ENCODE measurements at regions not wholly inside any gene's neighbourhood (a gene's known extent, or its start where the extent isn't known, plus 50 kb on each side); places are given as distances from the start of the nearest gene placed in this dataset.

DNA sequence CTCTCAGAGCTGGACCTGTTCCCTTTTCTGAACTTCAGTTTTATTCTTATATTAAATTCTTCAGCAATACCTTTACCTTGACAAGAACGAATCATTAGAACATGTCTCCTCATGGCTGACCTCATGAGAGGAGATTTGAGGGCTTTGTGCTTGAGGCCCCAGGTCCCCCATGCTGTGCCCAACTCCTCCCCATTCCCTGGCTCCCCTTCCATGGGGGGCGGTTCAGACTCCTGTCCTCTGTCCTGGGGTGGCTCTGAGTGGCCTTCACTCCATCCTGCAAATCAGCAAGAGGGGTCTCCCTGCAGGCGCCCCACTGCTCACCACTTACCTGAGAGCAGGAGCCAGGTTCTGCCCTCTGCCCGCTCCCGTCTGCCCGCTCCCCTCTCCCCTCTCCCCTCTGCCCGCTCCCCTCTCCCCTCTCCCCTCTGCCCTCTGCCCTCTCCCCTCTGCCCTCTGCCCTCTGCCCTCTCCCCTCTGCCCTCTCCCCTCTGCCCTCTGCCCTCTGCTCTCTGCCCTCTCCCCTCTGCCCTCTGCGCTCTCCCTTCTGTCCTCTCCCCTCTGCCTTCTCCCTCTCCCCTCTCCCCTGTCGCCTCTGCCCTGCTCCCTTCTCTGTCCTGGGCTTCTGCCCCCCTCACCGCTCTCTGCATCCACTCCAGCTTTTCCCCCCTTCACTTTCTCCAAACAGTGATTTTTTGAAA is 98.7 kb upstream of the ALKAL2 start:
- Histone ChIP-seq H3K36me3 (ENCODE audit: control insufficient read depth in 1 of 2, insufficient read depth in 2 of 2, low read length in 2 of 2) (no peaks in the 10 kb centered on the region), H3K27me3 (ENCODE audit: insufficient read depth, low read length) (peaks cover 8% of the 10 kb centered on the region; the same call in 1 of the 2 replicates), H3K9ac (ENCODE audit: low read length) (no peak overlapping the region), H3K4me2 (ENCODE audit: low read length) (no peak overlapping the region), H4K20me1 (ENCODE audit: insufficient read depth) (no peaks in the 10 kb centered on the region), H3K4me3 (replicated peaks in 1 of 2; ENCODE audit: low read depth in 1 of 2, low read length in 2 of 2) (no peak overlapping the region), H3K79me2 (ENCODE audit: insufficient read depth, low read length) (no peaks in the 10 kb centered on the region), H3K4me1 (ENCODE audit: control insufficient read depth in 1 of 2, insufficient read depth in 2 of 2, low read length in 2 of 2) (peaks cover 5 to 9% of the 10 kb centered on the region in 2 experiments; a peak in 3 of 4 replicates), H2AFZ (ENCODE audit: low read depth, low read length, poor library complexity, severe bottlenecking) (no peak overlapping the region), H3K9me3 (ENCODE audit: control insufficient read depth in 1 of 2, insufficient read depth in 1 of 2, low read depth in 1 of 2, low read length in 2 of 2) (no peaks in the 10 kb centered on the region), H3K9me2 (ENCODE audit: insufficient read depth) (no peaks in the 10 kb centered on the region), H3K27ac (ENCODE audit: low read depth, low read length) (no peak overlapping the region)
- no TSS peak for BruUV-seq (replicated peaks)
- ChIA-PET POLR2A (no interaction called here), CTCF (no interaction called here), RAD21 (ENCODE audit: low non-redundant PET in 1 of 2, low total read pairs in 2 of 2, uncharacterized antibody in 2 of 2, unreplicated experiment in 2 of 2) (no interaction called here)
- no peak for DNase-seq (ENCODE audit: low read depth, low spot score)
- TF ChIP-seq EZH2 (IDR thresholded peaks at IDR 0.05) = no peak
- no peak for TF ChIP-seq SIN3A (IDR thresholded peaks at IDR 0.05; ENCODE audit: low read depth)
- TF ChIP-seq ZNF274 (IDR thresholded peaks at IDR 0.05; ENCODE audit: low read depth, low read length) = no peak
- TF ChIP-seq POLR2A (IDR thresholded peaks at IDR 0.05; ENCODE audit: borderline replicate concordance, extremely low read depth, insufficient read depth, insufficient read length) = no peak
- TF ChIP-seq SRF (IDR thresholded peaks at IDR 0.05; ENCODE audit: low read depth) = no peak
- TF ChIP-seq, protein P1, sequence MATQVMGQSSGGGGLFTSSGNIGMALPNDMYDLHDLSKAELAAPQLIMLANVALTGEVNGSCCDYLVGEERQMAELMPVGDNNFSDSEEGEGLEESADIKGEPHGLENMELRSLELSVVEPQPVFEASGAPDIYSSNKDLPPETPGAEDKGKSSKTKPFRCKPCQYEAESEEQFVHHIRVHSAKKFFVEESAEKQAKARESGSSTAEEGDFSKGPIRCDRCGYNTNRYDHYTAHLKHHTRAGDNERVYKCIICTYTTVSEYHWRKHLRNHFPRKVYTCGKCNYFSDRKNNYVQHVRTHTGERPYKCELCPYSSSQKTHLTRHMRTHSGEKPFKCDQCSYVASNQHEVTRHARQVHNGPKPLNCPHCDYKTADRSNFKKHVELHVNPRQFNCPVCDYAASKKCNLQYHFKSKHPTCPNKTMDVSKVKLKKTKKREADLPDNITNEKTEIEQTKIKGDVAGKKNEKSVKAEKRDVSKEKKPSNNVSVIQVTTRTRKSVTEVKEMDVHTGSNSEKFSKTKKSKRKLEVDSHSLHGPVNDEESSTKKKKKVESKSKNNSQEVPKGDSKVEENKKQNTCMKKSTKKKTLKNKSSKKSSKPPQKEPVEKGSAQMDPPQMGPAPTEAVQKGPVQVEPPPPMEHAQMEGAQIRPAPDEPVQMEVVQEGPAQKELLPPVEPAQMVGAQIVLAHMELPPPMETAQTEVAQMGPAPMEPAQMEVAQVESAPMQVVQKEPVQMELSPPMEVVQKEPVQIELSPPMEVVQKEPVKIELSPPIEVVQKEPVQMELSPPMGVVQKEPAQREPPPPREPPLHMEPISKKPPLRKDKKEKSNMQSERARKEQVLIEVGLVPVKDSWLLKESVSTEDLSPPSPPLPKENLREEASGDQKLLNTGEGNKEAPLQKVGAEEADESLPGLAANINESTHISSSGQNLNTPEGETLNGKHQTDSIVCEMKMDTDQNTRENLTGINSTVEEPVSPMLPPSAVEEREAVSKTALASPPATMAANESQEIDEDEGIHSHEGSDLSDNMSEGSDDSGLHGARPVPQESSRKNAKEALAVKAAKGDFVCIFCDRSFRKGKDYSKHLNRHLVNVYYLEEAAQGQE (IDR thresholded peaks at IDR 0.05; ENCODE audit: low read depth) = no peak
- no peak for TF ChIP-seq POLR2AphosphoS5 (IDR thresholded peaks at IDR 0.05; ENCODE audit: low read depth, low read length)
- TF ChIP-seq EGR1 (IDR thresholded peaks at IDR 0.05; ENCODE audit: low read depth) = no peak
- TF ChIP-seq EZH2phosphoT487 (IDR thresholded peaks at IDR 0.05; ENCODE audit: borderline replicate concordance) = no peak
- intact Hi-C loops (cut with micrococcal nuclease) = no loop called here
- no peak for ATAC-seq

Data from HCT116 (cell line).